ENCODE measurements at regions not wholly inside any gene's neighbourhood (a gene's known extent, or its start where the extent isn't known, plus 50 kb on each side); places are given as distances from the start of the nearest gene placed in this dataset.
"Not testable (repeated sequence)": the region's sequence is repeated elsewhere in the genome, so short reads cannot be mapped to it uniquely, and the experiment has no call there.

DNA sequence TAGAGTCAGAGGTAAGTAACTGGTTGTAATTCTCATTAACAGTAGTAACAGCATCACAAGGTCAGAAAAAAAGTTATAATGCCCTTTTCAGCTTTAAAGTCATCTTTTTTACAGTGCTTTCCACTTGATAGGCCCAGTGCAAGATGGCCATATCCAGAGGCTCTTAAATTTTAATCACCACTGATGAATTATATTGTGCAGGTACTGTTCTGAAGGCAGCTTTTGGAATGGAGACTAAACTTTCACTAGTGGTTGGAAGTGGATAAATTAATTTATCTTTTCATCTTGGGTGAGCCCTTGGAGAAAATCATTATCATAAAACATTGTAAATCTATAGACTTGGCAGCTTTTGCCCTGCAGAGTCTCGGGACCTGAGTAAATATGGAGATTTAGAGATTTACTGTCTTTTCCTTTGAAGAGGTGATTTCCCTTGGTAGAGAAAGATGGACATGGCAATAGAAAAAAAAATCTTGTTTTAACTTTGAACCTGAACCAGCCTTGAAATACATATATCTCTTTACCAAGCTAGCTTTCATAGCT is 969.1 kb upstream of the NOVA1 start:
- DNase-seq (ENCODE audit: low read depth, low spot score), result no peak

DNA sequence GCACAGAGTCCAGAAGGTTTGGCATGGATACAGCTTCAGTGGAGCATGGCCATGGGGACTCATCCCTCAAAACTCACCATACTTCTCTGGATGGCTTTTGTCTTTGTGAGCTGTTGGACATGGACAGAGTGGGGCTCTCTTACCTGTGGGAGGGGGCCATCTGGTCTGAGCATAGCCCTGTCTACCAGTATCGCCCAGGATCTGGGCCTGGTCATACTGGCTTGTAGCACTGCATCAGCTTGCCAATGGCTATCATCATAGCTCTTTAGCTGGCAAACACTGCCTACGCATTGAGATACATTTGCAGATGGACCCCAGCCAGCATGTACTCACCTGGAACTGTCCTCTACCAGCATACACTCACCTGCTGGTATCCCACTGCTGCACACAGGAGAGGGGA is 975.2 kb upstream of the NOVA1 start:
- no peak for DNase-seq (ENCODE audit: low read depth, low spot score)

DNA sequence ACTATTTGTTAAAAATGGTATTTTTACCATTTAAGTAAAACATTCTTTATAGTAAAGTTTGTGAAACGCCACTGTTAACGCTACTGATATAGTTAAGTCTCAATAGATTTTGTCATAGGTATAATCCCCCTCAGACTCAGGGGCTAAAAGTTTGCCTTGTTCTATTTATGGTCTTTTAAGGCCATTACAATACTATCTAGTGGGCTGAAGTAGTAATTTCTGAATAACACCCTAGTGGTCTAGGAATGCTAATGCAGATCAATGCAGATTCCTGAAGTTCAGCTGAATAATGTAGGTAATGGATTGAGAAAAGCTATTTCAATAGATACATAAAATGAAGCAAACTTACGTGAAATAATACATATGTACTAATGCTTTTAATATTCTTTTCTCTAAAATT is 989.3 kb upstream of the NOVA1 start:
- no peak for DNase-seq (ENCODE audit: low read depth, low spot score)

DNA sequence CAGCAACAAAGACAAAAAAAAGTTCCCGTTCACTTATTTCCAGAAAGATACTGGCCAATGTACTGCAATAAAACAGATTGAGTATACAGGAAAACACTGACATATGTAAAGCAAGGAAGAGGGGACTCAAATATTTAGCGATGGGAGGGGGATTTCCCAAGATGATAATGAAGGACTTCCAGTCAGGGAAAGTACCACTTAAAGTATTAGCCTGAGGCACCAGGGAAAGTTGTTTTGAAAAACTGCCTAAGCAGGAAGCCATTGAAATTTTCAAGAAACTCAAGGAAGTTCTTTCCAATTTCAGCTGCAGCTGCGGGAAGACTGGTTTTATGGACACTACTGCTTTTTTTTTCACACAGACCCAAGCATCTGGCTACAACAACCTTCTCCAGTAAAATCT is 1007.4 kb upstream of the NOVA1 start:
- no peak for DNase-seq (ENCODE audit: low read depth, low spot score)

DNA sequence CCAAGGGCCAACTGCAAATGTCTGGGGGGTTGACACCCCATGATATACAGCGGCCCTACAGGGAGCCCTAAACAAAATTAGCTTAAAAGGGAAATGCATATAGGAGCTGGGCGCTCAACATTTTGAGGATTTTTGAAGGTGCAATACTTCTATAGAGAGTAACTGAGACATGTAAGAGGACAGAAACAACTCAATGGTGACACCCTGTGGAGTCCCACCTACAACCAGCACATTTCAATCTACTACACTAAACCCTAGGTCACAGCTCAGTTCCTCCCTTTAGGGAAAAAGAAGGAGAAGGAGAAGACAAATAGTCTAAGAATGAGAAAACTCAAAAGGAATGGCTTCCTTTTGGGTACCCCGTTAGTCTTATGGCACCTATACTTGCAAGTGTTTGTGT is 1010.5 kb upstream of the NOVA1 start:
- DNase-seq (ENCODE audit: low read depth, low spot score), result no peak

DNA sequence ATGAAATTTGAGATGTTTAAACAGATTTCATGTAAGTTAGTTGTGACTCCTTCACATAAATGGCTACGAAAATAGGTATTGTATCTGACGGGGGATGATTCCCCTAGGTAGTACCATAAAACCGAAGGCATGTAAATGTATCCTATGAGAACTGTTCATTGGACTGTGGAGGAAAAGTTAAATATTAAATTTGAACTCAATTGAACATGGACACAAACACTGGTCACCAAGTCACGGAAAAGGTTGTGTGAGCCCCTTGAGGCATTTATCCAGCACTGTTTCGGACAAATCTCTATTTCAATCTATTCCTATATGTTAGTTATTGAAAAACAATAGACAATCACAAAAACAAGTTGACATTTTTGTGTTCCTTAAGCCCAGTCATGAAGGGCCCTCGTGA is 1014.3 kb upstream of the NOVA1 start:
- DNase-seq (ENCODE audit: low read depth, low spot score), result no peak

DNA sequence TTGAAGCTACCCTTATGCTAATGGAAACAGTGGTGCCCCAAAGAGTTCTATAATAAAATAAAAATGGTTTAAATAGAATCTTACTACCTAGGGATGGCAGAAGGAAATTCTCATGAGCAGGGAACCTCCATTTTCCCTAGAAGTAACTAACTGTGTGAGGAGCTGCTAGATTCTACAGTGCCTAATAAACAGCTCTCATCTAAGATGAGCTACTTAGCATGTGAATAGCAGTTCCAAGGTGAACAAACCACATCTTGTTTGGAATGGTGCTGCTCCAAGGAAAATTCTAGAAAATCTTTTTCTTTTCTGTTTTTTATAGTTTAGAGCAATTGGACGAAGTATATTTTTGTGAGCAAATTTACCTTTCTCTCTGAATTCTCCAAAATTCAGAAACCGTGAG is 1015.3 kb upstream of the NOVA1 start:
- DNase-seq (ENCODE audit: low read depth, low spot score), result no peak

DNA sequence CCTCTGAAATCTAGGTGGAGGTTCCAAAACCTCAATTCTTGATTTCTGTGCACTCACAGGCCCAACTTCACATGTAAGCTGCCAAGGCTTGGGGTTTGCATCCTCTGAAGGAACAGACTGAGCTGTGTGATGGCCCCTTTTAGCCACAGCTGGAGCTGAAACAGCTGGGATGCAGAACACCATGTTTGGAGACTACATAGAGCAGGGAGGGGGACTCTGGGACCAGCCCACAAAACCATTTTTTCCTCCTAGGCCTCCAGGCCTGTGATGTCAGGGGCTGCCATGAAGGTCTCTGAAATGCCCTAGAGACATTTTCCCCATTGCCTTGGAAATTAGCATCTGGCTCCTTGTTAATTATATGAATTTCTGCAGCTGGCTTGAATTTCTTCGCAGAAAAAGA is 1025.9 kb upstream of the NOVA1 start:
- DNase-seq (ENCODE audit: low read depth, low spot score), result no peak

DNA sequence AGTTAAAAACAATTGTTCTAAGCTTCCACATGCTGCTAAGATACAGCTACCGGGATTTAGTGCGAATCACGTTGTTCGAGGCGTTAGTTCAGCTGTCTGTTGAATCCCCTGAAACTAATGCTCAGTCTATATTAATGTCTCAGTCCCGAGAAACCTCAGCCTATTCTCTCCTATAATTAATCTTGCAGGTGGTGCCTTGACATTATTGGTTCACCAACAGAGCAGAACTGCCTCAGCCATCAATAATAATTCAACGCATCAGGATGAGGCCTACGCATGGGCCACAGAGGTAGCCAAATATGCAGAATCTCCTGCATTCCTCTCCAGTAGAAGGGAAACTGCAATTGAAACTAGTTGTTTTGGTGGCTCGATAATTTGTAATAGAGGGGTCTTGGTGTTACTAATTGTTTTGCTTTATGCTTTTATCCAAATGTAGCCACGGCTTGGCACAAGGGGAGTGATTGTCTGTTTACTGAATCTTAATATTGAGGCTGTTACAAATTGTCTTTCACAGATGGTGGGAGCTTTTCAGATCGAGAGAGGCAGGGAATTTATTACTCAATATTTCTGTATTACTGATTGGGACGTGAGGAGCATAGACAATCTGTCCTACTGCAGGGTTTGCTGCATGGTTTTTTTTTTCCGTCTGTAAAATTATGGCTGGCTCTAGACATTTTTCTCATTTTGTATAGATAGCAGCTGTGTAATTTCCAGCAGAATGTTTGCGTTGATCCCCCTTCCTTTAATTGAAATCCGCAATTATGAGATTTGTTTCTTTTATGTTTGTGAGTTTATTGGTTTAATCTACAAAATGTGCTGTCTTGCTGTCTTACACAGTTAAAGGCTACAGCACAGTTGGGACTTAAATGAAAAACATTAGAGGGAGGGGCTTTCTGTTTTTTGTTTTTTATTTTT is 1036.5 kb upstream of the NOVA1 start:
- no peak for DNase-seq (ENCODE audit: low read depth, low spot score)

DNA sequence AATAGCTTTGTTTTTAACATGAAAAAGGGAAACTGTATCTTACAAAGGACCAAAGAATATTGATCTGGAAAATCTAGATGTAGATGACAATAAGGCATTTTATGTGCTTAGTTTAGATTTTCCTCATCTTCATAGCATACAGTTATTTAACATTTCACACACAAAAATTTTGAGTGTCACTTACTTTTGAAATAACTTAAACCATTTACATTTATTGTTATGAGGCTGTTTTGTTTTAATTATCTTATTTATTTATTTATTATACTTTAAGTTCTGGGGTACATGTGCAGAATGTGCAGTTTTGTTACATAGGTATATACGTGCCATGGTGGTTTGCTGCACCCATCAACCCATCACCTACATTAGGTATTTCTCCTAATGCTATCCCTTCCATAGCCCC is 1042.9 kb upstream of the NOVA1 start:
- not testable (repeated sequence) for DNase-seq (ENCODE audit: low read depth, low spot score)

DNA sequence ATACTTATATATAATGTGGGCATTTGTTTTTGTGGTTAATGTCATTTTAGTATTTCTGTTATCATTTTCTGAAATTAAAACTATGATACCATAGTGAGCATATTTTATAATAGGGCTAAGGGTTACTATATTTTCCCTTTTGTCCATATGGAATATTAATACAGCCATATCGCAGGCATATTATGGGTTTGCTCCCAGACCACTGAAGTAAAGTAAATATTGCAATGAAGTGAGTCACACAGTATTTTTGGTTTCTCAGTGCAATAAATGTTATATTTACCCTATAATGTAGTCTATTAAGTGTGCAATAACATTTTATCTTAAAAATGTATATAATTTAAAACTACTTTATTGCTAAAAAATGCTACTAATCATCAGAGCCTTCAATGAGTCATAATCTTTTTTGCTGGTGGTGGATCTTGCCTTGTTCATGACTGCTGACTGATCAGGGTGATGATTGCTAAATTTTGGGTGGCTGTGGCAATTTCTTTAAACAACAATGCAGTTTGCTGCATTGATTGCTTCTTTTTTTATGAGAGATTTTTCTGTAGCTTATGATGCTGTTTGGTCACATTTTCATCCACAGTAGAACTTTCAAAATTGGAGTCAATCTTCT is 1044.5 kb upstream of the NOVA1 start:
- DNase-seq (ENCODE audit: low read depth, low spot score), result no peak

DNA sequence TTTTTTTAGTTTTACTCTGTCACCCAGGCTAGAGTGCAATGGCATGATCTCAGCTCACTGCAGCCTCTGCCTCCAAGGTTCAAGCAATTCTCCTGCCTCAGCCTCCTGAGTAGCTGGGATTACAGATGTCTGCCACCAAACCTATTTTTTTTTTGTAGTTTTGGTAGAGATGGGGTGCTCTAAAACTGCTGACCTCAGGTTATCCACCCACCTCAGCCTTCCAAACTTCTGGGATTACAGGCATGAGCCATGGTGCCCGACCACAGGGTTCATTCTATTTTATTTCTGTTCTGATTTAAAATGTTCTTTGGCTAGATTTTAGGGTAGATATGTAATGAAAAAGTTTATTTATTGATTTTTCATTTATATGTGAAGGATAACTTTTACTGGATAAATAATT is 1062.8 kb upstream of the NOVA1 start:
- no peak for DNase-seq (ENCODE audit: low read depth, low spot score)

DNA sequence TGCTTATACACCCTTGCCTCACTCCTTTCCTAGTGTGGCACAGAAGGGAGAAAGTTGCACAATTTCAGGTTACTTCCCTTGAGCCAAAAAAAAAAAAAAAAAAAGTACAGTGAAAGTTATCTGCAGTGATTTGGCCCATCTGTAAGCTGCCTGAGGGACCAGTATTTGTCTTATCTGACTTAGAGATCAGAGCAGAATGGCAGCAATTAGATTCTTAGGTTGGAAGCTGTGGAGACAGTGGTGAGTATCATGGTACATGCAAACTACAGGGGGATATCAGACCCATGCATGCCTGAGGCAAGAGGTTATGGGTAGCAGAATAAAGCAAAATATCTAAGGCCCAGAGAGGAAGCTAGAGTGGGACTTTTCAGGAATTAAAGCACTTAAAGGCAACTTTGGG is 1070.7 kb upstream of the NOVA1 start:
- DNase-seq (ENCODE audit: low read depth, low spot score), result no peak

DNA sequence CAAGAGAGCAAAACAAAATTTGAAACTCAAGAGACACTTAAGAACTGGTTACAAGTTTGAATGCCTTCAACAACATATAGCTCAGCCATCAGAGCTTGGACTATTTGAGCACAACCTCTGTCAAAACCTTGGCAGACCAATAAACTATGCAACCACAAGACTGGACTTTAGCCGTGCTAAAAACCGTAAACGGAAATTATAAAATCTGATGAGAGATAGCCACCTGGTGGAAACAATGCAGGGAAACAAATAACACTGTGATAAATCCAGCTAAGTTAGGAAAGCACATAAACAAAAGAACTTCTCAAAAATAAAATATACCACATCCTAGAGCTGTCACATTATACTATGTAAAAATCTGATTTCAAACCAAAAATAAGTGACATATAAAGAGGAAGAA is 1074.2 kb upstream of the NOVA1 start:
- DNase-seq (ENCODE audit: low read depth, low spot score), result no peak

DNA sequence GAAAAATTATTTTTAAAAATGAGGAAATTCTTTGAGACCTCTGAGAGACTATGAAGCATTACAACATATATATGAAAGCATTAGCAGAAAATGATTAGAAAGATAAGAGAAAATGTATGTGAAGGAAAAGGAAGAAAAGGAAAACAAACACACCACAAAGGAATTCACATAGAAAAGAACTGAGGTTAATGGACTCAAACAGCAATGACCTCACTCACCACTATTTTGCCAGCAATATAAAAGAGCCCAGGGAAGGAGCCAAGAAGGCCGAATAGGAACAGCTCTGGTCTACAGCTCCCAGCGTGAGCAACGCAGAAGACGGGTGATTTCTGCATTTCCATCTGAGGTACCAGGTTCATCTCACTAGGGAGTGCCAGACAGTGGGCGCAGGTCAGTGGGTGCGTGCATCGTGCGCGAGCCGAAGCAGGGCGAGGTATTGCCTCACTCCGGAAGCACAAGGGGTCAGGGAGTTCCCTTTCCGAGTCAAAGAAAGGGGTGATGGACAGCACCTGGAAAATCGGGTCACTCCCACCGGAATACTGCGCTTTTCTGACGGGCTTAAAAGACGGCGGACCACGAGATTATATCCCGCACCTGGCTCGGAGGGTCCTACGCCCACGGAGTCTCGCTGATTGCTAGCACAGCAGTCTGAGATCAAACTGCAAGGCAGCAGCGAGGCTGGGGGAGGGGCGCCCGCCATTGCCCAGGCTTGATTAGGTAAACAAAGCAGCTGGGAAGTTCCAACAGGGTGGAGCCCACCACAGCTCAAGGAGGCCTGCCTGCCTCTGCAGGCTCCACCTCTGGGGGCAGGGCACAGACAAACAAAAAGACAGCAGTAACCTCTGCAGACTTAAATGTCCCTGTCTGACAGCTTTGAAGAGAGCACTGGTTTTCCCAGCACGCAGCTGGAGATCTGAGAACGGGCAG is 1075.2 kb upstream of the NOVA1 start:
- DNase-seq (ENCODE audit: low read depth, low spot score), result not testable (repeated sequence)

DNA sequence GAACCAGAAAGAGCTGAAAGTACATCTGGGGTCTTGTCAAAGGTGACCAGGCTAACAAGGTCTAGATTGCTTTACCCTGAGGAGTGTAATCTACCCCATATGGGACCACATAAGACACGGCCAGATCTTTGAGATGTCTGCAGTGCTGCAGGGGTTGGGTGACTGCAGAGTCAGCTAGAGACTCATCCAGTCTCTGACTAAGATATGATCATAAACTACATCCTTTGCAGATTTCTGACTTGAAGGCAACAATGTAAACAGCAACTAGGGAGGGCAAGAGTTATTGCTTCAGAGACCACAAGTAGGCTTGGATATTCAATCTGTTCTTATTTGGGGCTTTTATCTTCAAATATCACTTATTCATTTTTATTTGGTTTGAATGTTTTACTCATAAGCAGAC is 1080.5 kb upstream of the FOXG1 start:
- no peak for DNase-seq (ENCODE audit: low read depth, low spot score)

DNA sequence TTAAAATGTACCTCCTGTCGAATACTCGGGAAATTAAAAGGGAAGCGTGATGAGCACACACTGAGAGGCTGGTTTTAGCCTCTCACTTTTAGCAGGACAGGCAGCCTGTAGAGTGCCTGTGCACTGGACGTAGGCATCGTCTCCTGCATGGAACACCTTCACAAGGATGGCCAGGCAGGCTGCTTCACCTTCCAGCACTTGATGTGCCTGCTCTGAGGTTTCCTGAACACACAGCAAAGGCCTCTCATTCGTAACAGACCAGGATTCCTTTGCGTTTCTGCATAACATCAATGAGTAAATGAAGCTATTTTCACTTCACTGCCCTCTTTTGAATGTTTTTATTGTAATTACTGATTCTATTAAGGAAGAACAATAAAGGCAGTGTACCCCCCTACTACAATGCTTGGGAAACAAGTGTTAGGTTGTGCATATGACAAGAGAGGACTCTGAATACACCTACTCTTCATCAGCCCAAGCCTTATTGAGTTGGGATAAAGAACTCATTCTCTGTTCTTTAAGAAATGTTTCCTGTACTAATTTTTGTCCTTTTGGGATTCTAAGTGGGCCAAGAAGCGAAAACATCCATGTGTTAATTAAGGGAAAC is 1077.6 kb upstream of the FOXG1 start:
- DNase-seq (ENCODE audit: low read depth, low spot score), result no peak

DNA sequence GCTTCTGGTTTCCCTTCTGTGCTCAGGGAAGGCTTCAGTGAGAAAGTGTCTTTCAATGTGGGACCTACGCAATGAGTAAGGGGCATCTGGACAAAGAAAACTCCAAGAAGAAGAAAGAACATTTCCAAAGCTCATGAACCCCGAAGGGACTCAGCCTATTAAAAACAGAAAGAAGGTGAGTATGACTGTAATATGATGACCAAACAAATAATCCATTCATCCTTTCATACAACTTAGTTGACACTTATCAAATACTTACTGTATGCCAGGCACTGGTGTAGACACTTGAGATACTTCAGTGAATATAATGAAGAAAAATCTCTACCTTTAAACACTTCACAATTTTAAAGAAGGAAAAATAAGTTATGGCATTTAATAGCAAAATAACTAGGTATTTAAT is 1054.2 kb upstream of the FOXG1 start:
- no peak for DNase-seq (ENCODE audit: low read depth, low spot score)

DNA sequence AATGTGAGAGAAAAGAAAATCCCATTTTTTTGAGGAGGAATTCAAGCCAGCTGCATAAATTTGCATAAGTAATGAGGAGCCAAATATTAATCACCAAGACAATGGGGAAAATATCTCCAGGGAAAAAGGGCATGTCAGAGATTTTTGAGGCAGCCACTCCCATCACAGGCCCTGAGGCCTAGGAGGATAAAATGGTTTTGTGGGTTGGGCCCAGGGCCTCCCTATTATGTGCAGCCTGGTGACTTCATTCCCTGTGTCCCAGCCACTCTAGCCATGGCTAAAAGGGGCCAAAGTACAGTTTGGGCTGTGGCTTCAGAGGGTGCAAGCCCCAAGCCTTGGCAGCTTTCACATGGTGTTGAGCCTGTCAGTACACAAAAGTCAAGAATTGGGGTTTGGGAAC is 1051.0 kb upstream of the FOXG1 start:
- no peak for DNase-seq (ENCODE audit: low read depth, low spot score)

DNA sequence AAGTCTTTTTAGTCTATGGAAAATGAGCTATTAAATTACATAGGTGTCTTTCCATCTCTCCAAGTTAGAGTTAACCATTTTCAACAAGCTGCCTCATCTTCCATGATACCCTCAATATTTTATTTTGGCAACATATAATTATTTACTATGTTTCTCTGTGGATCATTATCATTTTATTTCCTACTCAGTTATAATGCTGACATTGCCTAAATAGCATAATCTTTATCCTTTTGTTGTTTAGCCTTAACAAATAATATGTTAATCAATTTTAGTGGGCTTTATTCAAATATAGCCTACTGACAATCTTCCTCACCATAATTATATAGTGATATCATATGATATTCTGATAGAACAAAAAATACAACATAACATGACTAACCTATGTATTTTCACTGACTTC is 1044.8 kb upstream of the FOXG1 start:
- no peak for DNase-seq (ENCODE audit: low read depth, low spot score)

DNA sequence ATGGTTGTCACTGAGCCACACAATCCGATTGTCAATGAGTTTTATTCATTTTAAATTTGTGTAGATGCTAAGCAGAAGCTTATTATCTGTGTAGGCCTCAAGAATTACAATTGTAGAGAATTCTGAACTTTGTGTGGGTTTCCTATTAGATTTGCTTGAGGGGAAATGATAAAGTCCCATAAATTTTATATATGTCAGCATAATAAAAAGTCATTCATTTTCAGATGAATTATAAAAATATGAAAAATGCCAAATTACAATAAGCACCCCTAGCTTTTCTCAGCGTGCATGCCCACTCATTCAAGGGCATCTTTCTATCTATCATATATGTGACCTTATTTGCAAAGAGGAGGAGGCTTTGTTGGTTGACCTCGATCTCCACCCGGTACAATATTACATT is 1041.1 kb upstream of the FOXG1 start:
- DNase-seq (ENCODE audit: low read depth, low spot score), result no peak
